ENCODE measurements at regions not wholly inside any gene's neighbourhood (a gene's known extent, or its start where the extent isn't known, plus 50 kb on each side); places are given as distances from the start of the nearest gene placed in this dataset.
"Not testable (repeated sequence)": the region's sequence is repeated elsewhere in the genome, so short reads cannot be mapped to it uniquely, and the experiment has no call there.

- no peak for TF ChIP-seq CTCF (IDR thresholded peaks at IDR 0.05; ENCODE audit: low read depth, low read length)
- no peak for DNase-seq (ENCODE audit: extremely low read depth, low read depth)
Observed at GRCh38 chr9:30524311-30524710, 1860.1 kb upstream of the ACO1 start.

GRCh38 chr9:30534455-30534854 is 1850.0 kb upstream of the ACO1 start:
- TF ChIP-seq CTCF (IDR thresholded peaks at IDR 0.05; ENCODE audit: low read depth, low read length), result no peak

GRCh38 chr9:30534896-30535295 is 1849.5 kb upstream of the ACO1 start:
- no peak for DNase-seq (ENCODE audit: extremely low read depth, low read depth)
- no peak for TF ChIP-seq CTCF (IDR thresholded peaks at IDR 0.05; ENCODE audit: low read depth, low read length)

More at GRCh38 chr9:30534455-30534854, 1850.0 kb upstream of the ACO1 start:
- DNase-seq (ENCODE audit: extremely low read depth, low read depth), result no peak

GRCh38 chr9:30536494-30536893 is 1847.9 kb upstream of the ACO1 start:
- DNase-seq (ENCODE audit: extremely low read depth, low read depth), result no peak
- no peak for TF ChIP-seq CTCF (IDR thresholded peaks at IDR 0.05; ENCODE audit: low read depth, low read length)

GRCh38 chr9:30539696-30540095 is 1844.7 kb upstream of the ACO1 start:
- not testable (repeated sequence) for DNase-seq (ENCODE audit: extremely low read depth, low read depth)

- TF ChIP-seq CTCF (IDR thresholded peaks at IDR 0.05; ENCODE audit: low read depth, low read length), result no peak
- no peak for DNase-seq (ENCODE audit: extremely low read depth, low read depth)
Observed at GRCh38 chr9:30574355-30575151, 1809.9 kb upstream of the ACO1 start.

- TF ChIP-seq CTCF (IDR thresholded peaks at IDR 0.05; ENCODE audit: low read depth, low read length), result no peak
- DNase-seq (ENCODE audit: extremely low read depth, low read depth), result no peak
Observed at GRCh38 chr9:30575218-30575617, 1809.2 kb upstream of the ACO1 start.

- no peak for TF ChIP-seq CTCF (IDR thresholded peaks at IDR 0.05; ENCODE audit: low read depth, low read length)
- no peak for DNase-seq (ENCODE audit: extremely low read depth, low read depth)
Observed at GRCh38 chr9:30575691-30576090, 1808.8 kb upstream of the ACO1 start.

Data from AG09319 (cell line).